ENCODE measurements at regions not wholly inside any gene's neighbourhood (a gene's known extent, or its start where the extent isn't known, plus 50 kb on each side); places are given as distances from the start of the nearest gene placed in this dataset.

DNA sequence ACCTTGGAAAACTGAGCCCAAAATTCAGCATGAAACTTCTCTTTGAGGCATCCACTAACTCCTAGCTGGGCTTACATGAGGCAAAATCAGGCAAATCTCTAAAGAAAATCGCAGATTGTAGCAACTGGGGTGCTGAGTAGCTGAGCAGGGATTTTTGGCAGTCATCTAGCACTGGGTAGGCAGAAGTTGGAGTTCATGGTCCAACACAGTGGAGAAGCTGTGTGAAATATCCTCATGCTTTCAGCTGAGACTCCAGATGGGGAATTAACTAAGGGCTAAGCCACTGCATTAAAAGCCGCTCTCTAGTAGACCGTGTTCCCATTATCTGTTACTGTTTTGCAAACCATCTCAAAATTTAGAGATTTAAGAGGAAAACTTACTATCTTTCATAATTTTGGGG is 240.1 kb upstream of the PHYHIPL start:
- FAIRE-seq: no peak

GRCh38 chr10:58937423-58937822 is 239.0 kb upstream of the PHYHIPL start:
- FAIRE-seq: no peak

DNA sequence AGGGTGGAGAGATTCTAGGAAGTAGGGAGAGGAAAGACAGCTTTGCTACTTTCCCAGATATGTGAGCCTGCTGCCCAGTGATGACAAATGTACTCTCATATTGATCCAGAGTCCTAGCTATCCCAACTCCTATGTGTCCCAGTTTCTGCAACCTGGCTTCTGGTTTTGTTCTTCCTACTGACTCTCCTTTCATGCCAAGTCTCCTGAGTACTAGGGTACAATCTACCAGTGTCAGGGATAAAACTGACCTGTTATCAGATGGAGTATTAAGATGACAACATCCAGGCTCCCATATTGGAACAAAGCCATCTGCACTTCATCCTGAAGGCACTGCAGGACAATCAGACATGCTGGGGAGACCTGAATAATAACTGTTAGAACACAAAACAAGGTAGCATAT is 233.7 kb upstream of the PHYHIPL start:
- FAIRE-seq: no peak

DNA sequence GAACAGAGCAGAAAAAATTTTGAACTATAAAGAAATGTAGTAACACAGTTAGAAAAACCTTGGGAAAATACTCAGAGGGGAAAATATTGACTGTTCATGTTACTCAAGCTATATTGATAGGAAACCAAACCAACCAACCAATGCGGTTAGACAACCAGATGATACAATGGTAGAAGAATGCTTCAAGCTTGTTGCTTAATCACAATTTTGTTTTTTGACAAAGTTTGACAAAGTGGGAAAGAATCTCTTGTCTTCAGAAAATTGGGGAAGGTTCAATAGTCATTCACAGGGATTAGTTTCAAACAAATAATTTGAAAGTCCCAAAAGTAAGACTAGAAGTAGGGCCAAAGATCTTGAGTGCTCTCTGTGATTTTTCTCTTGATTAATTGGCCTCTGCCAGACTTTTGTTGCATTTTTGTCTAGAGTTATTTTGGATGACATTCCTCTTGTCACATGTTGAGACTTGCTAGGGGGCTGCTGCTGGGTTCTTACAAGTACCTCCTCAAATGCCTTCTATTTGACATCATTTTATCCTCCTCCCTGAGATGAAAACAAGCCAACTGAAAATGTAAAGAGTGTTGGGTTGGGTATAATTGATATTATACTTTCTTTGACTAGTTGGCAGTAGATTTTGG is 233.1 kb upstream of the PHYHIPL start:
- no peak for FAIRE-seq

- no peak for FAIRE-seq
Measured at GRCh38 chr10:58943960-58944359, 232.5 kb upstream of the PHYHIPL start.

GRCh38 chr10:58948303-58948702 is 228.1 kb upstream of the PHYHIPL start:
- FAIRE-seq: no peak

DNA sequence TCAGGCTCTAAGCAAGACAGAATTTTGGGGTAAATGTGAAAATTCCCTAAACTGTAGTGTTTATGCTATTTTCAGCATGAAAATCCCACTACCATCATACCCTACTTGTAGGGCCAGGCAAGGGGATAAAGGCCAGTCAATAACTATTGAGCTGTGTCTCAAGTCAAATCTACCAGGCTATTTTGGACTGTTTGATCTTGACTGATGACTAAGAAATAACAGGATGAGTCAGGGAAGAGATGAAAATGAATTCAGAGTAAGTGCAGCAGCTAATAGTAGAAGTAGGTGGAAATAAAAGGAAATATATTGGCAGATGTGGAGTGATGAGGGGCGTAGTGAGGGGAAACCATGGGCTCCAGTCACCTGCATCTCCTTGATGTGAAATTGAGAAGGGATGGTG is 225.8 kb upstream of the PHYHIPL start:
- no peak for FAIRE-seq

DNA sequence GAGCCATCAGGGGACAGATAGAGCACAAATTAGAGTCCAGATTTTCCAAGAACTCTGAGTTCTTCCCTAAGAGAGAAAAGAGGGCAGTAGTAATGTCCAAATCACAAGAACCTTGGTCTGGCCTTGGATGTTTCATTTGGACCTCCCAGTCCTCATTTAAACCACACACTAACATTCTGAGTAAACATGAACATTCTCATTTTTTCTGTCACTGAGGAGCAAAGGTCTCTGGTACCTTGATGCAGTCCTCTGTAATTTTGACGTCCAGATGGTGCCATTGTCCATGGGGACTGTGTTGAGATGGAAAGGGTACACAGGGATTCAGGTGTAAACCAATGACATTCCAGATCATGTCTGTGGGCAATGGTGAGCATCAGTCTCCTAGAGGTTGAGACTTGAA is 225.4 kb upstream of the PHYHIPL start:
- FAIRE-seq: no peak

DNA sequence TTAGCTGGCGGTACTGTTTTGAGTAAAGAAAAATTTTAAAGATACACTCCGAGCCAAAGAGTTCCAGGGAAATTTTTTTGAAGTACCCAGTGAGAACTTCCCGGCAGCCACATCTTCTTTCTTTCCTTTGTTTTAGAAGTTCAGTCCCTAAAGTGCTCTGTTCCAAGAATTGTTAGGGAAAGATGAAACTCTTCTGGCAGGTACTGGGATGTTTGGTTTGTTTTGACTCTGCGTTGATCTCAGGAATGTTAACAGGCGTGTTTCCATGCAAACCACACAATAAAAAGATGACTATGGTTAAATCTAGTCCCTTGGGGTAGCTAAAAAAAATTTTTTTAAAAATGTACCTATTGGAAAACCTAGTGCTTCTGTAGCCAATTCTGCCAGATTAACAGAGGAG is 224.7 kb upstream of the PHYHIPL start:
- FAIRE-seq: no peak

DNA sequence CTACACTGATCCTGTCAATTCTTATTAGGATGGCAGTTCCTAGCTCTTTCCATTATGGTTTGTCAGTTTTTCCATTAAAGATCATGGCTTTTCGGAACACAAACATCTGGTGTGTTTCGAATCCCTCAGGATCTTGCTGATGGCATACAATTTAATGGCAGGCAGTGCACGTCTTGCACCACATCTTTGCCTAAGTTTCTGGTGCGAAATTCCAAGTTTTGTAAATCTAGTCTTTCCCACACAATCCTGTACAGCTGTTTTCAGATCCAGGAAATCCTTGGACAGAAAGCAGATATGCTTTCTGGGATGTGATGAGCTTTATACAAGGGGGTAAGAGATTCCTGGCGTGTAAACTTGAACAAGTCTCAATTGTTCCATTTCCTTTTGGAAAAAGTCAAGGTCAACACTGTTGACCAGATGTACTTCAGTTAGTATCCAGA is 224.3 kb upstream of the PHYHIPL start:
- no peak for FAIRE-seq

DNA sequence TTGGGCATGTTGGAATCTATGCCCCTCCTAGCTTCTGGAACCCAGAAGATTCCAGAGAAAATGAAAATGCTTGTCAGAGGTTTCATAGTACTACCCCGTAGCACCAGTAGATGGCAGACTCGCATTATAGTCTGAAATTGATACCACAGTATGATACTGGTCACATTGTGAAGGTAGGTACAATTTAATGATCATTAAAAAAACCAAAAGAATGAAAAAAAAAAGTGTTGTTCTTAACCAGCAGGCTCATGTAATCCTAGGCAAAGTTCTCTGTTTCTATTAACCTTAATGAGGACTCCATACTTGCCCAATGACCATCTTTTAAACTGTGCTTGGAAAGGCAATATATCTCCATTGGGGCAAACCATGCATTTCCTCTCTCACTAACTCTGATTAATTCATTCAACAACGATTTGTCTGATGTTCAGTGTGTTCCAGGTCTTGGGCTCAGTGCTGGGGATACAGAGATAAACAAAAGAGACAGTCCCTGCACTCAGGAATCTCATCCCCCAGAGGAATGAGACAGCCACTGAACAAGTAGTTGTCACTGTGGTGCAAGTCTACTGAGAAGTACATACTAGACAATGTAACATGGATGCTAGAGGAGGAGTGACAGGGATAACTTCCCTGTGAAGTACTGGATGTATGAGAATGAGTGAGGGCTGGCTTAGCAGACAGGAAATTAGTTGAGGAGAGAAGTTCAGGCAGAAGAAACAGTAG is 223.5 kb upstream of the PHYHIPL start:
- FAIRE-seq: peak; percentile 49

DNA sequence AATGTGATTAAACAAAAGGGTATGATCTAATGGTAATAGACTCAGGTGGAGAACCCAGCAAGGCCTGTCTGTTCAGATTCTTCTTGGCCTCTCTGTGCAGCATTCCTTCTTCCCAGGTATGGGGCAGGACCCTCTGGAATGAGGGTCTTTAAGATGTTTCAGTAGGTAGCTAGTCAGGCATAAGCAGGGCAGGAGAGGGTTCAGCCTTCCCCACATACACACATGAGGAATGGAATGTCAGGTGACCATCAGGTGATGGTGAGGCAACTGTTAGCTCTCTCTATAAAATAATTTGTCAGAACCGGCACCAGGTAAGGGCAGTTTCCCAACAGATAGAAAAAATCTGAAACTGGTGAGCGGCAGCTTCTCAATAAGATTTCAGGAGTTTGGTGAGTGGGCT is 222.3 kb upstream of the PHYHIPL start:
- FAIRE-seq: no peak

DNA sequence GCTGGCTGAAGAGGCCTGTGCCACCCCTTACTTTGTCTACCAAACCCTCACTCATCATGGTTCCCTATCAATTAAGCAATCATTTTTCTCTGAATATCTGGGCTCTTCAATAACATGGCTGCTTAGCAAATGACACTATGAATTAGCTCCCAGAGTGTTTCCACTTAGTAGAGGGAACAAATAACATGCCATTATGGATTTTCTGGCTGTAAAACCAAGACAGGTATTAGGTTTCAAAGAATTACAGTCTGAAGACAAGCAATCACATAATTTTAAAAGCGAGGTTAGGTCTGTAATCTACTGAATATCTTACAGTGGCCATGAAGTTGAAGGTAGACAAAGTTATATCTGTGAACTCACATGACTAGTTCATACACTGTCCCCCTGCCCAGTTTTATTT is 220.8 kb upstream of the PHYHIPL start:
- no peak for FAIRE-seq

DNA sequence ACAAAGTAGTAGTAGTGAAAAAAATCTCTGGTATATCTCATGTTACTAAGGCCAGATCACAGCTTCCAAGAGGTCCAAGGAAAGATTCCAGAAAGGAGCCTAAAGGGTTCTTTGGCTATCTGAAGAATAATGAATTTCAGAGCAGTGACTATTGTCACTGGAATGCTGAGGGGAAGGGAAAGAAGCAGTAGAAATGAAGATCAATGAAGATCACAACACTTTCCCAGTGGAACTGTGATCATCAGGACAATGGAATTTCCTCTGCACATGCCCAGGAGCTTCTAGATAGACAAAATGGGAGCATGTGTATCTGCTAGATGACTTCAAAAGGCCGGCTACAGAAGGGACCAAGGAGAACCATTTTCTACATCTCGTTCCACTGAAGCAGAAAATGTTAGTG is 219.5 kb upstream of the PHYHIPL start:
- FAIRE-seq: no peak

DNA sequence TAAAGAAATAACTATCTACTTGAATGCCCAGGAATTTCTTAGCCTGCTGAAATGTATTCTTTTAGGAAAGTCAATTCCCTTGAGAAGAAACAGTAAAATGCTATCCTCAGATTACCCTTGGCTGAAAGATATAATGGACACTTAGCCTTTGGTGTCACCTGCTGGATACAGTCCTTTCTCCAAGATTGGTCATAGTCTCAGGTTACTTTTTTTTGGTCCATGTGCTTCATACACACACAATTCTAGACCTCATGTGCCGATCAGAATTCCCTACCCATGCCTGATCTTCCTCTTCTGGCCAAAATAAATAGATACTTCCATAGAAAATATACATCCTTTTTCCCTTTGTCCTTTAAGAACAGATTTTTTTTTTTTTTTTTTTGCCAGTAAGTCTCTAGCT is 218.9 kb upstream of the PHYHIPL start:
- no peak for FAIRE-seq

DNA sequence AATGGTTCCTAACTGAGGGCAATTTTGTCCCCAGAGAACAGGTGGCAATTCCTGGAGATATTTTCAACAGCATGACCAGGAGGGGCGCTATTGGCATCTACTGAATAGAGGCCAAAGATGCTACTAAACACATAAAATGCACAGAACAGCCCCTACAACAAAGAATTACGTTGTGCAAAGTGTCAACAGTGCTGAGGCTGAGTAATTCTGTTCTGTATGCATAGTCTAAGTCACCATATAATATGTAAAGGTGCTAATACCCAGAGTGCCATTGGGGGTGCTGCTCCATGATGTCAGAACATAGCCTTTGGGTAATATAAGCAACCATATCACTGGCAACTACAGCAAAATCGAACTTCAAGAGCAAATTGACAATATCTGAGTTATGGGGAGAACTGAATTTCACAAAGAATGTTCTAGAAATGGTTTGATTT is 213.3 kb upstream of the PHYHIPL start:
- no peak for FAIRE-seq

DNA sequence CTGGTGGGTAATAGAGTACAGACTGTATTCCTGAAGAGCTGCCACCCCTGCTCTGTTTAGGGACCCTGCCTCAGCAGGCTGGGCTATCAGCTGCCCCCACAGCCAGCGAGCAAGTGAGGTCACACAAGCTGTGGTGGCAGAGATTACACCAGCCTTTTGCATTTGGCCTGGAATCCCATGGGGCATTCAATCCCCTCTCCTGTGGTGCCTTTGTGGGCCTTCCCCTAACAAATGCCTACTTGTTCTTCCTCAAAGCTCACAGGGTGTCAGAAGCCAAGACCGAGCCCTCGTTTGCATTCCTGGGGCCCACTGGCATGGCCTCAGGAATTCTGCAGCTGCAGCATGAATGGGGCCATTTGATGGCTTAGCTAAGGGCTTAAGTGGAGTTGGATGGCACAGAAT is 212.7 kb upstream of the PHYHIPL start:
- FAIRE-seq: no peak

DNA sequence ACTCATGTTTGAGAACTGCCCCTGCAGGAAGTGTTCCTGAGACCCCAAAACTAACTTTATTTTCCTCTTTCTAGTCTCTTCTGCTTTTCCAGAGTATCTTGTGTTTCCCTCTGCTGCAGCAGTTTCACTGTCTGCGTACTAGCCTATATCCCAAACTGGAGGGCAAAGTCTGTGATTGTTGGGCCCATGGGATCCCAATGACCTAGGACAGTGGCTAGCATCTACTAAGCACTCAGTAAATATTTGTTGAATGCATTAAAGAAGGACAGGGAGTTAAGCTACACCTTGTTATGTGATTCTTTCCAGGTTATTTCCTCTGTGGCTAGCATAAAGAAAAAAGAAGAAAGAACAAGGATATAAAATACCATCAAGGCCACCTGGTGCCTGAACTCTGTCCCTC is 210.6 kb upstream of the PHYHIPL start:
- no peak for FAIRE-seq

DNA sequence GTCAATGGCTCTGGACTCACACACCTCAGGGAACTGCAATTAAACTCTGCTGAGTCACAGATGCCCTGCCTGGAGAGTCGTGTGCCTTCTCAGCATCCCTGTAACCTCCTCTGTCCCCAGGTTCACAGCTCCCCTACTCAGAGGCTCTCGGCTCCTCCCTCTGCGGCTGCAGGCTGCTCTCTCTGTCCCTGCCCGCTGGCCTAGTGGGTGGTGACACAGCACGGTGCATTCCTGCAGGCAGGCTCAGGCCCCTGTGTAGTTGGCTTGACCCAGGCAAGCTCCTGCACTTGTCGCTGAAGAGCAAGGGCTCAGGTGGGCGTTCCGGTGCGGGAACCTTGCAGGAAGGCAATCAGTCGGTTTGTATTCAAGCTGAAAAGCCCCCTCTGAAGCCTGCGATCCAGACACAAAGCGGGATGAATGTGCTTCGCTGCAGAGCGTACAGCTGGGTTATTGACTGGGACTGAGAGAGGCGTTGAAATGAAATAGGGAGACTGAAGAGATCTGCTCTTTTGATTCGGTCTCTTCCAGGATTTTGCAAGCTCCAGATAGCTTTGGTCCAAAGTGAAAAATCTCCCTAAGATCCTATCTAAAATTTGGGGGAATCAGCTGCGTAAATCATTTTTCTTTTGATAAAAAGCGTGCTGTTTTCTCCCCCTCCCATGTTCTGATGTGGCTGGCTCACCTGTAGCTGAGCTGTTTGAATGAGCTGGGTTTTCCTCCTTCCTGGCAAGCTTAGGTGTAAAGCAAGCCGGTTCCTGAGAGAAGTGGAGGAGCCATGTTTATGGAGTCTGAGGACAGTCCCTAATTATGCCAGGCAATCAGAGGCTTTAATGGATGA is 208.7 kb upstream of the PHYHIPL start:
- no peak for FAIRE-seq

GRCh38 chr10:58968389-58968755 is 208.1 kb upstream of the PHYHIPL start:
- FAIRE-seq: no peak

DNA sequence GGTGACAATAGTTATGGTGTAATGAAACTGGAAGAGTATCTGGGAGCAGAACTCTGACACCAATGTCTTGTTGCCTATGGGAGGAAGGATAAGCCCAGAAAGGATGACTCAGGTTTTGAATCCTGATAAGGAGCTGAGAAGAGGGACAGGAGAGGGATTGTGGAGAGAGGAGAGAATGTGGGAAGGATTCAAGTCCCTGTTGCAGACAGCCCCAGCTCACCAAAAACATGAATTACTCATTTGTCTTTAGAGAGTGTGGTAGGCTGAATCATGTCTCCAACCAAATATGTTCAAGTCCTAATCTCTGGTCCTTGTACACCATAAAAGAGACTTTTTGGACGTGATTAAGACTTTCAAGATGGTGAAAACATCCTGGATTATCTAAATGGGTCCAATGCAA is 206.9 kb upstream of the PHYHIPL start:
- no peak for FAIRE-seq

DNA sequence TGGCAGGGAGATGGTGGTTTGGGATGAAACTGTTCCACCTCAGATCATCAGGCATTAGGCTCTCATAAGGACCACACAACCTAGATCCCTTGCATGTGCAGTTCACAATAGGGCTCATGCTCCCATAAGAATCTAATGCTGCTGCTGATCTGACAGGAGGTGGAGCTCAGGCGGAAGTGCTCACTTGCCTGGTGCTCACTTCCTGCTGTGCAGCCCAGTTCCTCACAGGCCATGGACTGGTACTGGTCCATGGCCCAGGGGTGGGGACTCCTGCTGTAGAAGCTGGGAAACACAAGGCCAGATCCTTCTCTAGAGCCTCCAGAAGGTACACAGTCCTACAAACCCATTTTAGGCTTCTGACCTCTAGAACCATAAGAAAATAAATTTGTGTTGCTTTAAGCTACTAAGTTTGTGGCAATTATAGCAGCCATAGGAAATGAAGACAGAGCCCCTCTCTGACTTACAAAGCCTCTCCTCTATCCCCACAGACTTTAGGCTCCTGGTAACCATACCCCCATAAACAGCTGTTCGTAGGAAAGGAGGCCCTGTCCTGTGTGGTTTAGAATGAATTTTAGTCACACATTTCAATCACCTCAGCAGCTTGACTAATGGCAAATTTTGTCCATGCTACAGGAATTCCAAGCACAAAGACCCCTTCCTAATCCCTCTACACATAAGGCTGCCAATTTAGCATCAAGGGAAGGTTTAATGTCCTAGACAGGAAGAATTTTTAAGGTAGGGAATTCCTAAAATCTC is 206.1 kb upstream of the PHYHIPL start:
- FAIRE-seq: no peak

- FAIRE-seq: no peak
Measured at GRCh38 chr10:58971211-58971610, 205.2 kb upstream of the PHYHIPL start.

All from G401.6 (cell line).